CD4-positive, alpha-beta T cell treated with Interleukin-6 at 100 ng/mL for 8 hours (primary cell): ENCODE measurements at regions not wholly inside any gene's neighbourhood (a gene's known extent, or its start where the extent isn't known, plus 50 kb on each side); places are given as distances from the start of the nearest gene placed in this dataset.
"Not testable (repeated sequence)": the region's sequence is repeated elsewhere in the genome, so short reads cannot be mapped to it uniquely, and the experiment has no call there.

Experiments used
- DNase-seq: peaks from one replicate; pipeline ENCODE4 v3.0.0-alpha.2; 2020; ENCODE audit warnings: mixed read lengths, low spot score

DNA sequence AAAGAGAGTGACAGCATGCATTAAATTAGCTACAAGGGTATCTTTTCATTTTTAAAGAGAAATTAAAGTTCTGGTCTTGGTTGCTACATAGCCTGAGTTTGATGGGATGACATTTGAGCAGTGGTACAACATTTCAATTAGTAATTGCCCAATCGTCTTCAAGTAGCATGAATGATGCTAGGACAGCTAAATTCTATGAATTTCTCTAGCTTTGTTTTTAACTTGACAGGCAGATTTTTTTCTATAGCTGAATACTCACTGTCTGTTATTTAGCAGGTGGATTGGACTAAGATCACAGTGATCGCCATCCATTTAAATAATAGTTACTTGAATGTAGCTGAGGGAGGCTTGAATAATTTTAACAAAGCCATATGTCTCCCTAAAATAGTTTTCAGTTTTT, 162.2 kb downstream of the OXSM start:
- DNase-seq: no peak

GRCh38 chr3:25957026-25957425, 167.1 kb downstream of the OXSM start:
- no peak for DNase-seq

- no peak for DNase-seq
Measured at GRCh38 chr3:25960776-25961175, 170.9 kb downstream of the OXSM start.

- DNase-seq: no peak
Measured at GRCh38 chr3:25962255-25962654, 172.4 kb downstream of the OXSM start.

DNA sequence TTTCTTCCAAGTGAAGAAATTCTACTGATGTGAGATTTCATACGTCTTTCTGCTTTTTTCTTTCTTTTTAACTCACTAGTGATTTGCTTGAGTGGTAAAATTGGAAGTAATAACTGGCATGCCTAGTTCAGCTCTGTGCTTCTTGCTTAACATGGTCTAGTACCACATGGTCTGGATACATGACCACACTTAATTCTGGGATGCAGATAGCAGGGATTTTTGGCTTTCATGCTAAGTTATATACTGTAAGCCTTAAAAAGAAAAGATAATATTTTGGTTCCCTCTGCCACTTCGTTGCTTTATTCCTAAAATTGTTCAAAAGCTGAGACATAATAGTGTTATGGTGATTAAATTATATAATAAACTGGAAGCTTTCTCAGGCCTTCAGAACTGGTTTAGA, 174.3 kb downstream of the OXSM start:
- DNase-seq: no peak

DNA sequence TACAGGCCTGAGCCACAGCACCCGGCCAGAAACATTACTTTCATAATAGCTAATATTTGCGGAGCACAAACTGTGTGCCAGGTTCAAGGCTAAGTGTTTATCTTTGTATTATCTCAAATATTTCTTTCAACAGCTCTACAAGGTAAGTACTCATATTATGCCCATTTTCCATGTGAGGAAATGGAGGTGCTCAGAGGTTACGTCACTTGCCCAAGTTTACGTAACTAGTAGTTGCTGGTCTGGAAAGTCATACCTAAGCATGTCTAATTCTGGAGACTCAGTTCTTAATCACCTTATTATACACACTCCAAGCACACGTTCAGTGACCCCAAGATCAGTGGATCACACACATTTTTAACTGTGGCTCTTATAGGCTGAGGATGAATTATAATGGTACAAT, 177.5 kb downstream of the OXSM start:
- no peak for DNase-seq

GRCh38 chr3:25971736-25972135, 181.8 kb downstream of the OXSM start:
- DNase-seq: no peak

DNA sequence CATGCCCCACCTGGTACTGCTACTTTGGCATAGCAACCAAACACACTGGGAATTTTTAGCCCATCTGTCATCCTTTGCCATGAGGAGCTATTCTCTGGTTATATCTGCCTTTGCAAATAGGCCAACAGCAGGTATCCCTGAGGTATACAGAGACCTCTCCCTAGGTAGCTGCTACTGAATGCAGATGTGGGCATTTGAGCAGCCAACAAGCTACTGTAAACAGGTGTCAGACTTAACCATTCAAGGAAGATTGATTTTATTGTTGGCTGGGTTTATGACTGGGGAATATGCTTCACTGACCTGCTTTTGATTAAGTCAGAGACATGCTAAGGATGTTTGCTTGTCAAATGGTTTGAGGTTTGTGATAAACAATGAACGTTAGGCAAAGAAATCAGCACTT, 183.2 kb downstream of the OXSM start:
- DNase-seq: no peak

DNA sequence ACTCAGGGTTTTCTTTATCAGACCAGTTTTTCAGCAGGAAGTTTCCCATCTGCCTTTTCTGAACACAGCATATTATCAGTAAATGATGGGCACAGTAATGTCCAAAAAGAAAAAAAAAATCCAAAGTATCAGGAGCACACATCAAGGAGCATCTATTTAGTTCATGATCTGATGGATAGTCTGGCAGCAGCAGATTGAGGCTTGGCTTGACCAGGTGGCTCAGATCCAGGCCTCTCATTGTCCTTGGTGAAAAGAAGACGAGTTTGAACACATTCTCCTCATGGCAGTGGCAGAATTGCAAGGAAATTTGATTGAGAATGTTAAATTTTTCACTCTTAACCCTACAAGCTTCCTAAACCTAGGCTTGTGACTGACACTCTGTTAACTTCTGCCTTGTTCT, 192.9 kb downstream of the OXSM start:
- DNase-seq: no peak

- no peak for DNase-seq
Measured at GRCh38 chr3:25985621-25986020, 195.7 kb downstream of the OXSM start.

DNA sequence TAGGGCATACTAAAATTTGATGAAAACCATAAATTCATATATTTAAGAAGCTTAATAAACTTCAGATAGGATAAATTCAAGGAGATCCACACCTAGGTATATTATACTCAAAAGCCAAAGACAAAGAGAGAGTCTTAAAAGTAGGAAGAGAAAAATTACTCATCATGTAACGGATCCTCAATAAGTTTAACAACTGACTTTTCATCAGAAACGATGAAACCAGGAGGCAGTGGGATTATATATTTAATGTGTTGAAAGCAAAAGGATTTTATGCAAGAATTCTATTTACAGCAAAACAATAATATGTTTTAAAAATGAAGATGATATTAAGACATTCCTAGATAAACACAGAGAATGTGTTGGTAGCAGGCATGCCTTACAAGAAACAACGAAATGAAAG, 202.7 kb downstream of the OXSM start:
- DNase-seq: no peak

- DNase-seq: no peak
Measured at GRCh38 chr3:26004172-26004571, 214.3 kb downstream of the OXSM start.

DNA sequence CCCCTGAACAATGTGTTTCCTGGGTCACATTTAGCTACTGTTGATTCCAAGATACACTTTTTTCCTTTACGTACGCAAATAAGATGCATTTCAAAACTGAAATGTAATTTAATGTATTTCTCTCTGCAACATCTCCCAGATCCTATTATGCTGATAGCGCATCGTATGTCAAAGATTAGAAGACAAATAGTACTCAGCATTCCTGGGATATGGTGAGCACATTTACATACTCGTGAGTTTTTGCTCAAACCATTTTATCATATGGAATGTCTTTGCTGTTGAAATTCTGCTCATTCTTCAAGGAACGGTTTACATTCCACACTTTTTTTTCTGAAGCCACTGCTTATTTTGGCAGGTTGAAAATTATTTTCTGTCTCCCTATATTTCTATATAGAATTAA, 221.4 kb downstream of the OXSM start:
- DNase-seq: no peak

- DNase-seq: no peak
Measured at GRCh38 chr3:26012241-26012745, 222.4 kb downstream of the OXSM start.

GRCh38 chr3:26015752-26016151, 225.9 kb downstream of the OXSM start:
- DNase-seq: no peak

DNA sequence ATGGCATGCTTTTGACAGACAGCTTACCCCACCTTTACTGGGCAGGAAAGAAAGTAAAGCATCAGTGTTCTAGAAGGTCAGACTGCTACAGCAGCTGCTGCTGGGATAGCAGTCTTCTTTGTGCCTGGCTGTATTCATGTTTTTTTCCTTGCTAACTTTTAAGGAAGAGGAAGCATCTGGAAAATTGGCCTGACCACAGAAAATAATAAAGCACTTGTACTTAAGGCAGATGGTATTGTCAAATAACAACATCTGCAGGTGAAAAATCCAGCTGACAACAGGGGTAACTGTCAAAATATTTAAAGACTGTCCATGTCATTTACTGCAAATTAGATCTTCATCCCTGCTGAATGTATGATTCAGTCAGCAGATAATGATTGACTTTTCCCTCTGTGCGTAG, 229.0 kb downstream of the OXSM start:
- DNase-seq: no peak

DNA sequence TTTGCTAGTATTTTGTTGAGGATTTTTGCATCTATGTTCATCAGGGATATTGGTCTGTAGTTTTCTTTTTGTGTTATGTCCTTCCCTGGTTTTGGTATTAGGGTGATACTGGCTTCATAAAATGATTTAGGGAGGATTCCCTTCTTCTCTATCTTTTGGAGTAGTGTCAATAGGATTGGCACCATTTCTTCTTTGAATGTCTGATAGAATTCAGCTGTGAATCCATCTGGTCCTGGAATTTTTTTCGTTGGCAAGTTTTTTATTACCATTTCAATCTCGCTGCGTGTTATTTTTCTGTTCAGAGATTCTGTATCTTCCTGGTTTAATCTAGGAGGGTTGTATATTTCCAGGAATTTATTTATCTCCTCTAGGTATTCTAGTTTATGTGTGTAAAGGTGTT, 234.3 kb downstream of the OXSM start:
- DNase-seq: not testable (repeated sequence)

- DNase-seq: no peak
Measured at GRCh38 chr3:26029321-26029720, 239.4 kb downstream of the OXSM start.

DNA sequence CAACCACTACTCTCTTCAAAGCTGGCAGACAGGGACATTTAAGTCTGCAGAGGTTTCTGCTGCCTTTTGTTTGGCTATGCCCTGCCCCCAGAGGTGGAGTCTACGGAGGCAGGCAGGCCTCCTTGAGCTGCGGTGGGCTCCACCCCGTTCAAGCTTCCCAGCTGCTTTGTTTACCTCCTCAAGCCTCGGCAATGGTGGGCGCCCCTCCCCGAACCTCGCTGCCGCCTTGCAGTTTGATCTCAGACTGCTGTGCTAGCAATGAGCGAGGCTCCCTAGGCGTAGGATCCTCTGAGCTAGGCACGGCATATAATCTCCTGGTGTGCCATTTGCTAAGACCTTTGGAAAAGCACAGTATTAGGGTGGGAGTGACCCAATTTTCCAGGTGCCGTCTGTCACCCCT, 252.2 kb downstream of the OXSM start:
- not testable (repeated sequence) for DNase-seq

- DNase-seq: no peak
Measured at GRCh38 chr3:26049951-26050350, 260.1 kb downstream of the OXSM start.

DNA sequence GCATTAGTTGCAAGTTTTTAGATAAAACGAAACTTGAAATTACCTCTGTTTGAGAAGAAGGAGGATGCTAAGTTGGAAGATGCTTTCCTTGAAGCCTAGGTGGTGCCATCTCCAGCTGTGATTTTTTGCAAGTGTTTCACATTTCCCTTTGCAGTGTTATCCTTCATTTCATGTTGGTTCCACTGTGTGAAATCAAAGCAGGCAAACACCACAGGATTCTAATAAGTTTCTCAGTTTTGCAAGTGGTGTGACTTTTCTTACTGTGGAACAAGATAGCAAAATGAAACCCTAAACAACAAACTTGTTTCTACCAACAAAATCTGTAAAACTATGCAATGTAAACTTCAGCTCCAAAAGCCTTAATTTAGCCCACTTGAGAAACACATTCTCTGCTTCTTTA, 260.9 kb downstream of the OXSM start:
- DNase-seq: no peak

DNA sequence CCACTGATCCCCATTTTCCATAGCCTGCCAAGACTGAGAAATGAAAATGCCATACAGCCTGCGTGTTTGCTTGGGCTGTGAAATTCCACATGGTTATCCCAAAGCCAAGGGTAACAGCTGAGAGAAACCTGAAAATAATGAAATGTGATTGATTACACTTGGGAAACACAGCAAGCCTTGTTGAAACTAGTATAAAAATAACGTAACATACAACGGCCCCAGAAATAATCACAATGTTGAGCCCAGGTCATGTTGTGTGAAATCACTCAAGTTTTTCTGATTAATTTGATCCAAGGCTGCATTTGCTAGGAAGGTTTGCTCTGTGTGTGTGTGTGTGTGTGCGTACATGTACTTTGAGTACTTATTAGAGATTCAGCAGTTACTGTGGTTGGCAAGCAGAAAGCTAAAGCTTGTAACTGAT, 269.0 kb downstream of the OXSM start:
- DNase-seq: no peak

GRCh38 chr3:26061947-26062346, 272.1 kb downstream of the OXSM start:
- DNase-seq: no peak

GRCh38 chr3:26064297-26064696, 274.4 kb downstream of the OXSM start:
- no peak for DNase-seq

DNA sequence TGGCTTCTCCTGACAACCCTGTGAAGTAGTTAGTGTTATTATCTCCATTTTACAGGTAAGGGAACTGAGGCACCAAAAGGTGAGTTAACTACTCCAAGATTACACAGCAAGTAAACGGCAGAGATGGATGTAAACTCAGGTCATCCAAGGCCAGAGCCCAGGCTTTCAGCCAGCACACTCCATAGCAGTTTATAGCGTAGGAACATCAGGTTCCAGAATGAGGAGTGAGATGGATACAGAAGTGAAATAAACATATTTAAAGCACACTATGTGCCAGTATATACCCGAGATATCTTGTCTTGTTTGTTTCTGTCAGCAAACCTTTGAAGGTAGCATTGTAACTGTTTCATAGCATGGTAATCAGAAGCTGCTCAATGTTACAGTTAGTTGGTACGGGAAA, 279.0 kb downstream of the OXSM start:
- no peak for DNase-seq
